GM21737 (cell line): ENCODE measurements at regions not wholly inside any gene's neighbourhood (a gene's known extent, or its start where the extent isn't known, plus 50 kb on each side); places are given as distances from the start of the nearest gene placed in this dataset.
"Not testable (repeated sequence)": the region's sequence is repeated elsewhere in the genome, so short reads cannot be mapped to it uniquely, and the experiment has no call there.

Experiments
- ATAC-seq: cut with Tn5 transposase; IDR thresholded peaks from one replicate; pipeline ENCODE4 v1.9.1; 2021; ENCODE audit warnings: mild to moderate bottlenecking, moderate library complexity; ENCODE audit not compliant: unreplicated experiment

DNA sequence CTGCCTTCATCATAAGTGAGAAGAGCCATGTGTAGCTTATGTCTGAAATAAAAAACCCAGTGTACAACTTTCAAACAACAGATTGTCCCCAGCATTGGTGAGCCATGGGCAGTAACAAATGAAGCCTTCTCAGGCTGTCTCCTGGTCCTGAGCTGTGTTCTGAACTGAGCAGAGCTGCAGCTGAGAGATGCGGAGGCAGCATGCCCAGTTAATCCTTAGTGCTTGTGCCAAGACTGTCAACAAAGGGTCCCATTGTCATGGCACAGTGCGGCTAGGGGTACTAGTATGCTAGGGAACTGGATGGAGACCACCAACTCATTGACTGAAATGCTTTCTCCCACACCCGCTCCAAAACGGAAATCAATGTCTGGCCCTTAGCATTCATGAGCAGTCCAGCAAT is 154.3 kb downstream of the RMST start:
- no peak for ATAC-seq

DNA sequence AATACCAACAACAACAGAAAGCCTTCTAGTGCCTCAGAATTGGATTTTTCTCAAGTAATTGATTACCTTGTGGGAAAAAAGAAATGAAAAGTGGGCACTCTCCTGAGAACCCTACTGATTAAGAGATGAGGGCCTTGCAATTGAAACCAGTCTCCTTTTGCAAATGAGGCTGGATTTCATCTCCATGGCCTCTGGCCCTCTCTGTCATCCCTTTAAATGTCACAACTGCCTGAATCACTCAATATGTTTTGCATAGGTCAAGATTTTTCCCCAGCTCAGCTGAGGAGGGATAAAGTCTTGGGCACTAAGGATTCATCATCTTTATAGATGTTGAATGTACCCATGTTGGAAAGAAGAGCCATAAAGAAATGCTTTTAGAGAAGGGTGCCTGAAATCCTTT is 166.4 kb downstream of the RMST start:
- no peak for ATAC-seq

DNA sequence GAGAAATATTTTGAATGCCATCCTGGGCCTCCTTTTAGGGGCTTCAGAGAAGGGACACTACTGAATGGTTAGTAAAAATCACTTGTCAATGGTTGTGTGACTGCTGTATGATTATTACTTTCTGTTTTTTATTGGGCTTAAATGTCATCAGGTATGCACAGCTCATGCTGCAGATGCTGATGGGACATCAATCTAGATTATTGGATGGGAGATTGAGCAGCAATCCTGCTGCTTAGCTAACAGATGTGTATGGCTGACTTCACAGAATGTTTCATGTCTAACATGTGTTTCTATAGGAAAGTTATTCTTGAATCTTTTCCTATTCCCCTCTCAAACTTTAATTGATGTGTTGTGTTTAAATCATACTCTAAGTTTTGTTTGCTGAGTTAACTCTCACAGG is 166.8 kb downstream of the RMST start:
- no peak for ATAC-seq

DNA sequence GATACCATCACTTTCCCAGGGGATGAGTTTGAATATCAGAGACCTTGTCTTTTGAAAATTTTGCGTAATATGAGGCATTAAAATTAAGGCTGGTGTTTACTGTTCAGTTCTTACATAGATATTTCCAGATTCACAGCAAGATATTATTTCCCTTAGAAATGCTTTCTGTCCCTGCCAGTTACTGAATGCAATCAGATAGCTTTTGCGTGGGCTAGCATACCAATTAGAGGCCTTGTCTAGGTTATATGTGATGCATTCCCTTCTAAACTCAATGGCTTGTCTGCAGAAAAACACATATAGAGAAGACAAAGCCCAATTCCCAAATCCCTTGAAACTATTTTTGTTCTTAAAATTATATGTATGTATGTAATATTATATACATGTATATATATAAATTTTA is 167.8 kb downstream of the RMST start:
- no peak for ATAC-seq

DNA sequence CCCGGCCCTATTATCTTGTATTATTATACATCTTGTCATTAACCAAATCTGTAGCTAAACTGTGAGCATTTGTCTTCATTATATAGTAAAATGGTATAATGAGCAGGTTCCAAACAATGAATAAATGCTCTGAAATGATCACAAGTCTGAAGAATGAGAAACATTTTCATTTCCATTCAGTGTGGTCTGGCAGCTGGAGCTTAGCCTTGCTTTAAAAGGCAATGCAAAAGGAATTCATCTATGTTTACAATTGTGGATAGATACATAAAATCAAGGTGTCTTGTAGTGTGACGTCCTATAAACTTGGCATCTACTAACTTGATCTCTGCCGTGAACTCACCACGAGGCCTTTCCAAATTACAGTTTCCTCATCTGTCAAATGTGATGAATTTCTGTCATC is 168.3 kb downstream of the RMST start:
- ATAC-seq = no peak

DNA sequence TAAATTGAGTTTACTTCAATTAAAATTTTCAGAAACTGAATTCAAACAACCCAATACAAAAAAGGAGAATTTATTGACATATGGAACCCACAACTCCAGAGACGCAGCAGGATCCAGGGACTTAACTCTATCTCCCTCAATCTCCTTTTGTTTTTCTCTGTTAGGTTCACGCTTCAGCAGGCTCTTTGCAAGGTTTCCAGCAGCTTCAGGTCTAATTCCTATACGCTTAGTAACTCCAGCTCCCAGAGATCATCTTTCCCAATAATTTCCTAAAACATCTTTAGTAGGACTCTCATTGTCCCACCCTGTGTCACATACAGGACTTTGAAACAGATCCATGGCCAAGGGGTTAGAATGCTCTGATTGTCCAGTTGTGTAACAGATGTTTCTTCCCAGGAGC is 175.2 kb downstream of the RMST start:
- ATAC-seq = no peak

DNA sequence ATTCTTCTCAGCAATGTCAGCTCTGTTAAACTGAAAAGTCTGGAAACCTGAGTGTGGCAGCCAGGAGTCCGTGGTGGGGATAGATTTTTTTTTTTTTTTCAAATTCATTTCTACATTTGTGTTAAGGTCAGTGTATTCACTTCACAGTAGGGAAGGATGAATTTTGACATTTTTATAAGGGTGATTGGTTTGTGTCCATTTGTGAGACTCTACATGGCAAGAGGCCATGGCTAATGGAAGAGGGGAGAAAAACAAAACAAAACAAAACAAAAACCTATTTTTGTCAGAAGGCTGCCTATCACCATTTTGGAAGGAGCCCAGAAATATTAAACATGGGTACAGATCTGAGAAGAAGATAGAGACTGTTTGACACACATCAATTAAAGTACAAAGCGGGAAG is 176.1 kb downstream of the RMST start:
- no peak for ATAC-seq

DNA sequence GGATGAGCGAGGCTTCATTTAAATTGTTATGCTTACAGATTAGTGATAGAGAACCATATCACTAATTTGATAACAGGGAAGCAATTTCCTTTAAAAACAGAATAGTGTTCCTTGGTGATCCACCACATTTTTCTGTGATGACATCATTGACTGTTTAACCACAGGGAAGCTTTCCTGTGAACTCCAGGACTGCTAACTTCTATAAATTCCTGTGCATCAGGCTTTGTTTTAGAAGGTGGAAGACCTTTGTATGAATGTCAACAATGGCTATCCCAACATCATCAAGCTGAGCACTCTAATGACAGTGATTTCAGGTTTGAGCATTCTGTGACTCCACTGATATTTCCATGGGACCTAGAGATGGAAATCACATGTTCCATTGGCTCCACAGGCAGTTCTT is 177.1 kb downstream of the RMST start:
- ATAC-seq = no peak

DNA sequence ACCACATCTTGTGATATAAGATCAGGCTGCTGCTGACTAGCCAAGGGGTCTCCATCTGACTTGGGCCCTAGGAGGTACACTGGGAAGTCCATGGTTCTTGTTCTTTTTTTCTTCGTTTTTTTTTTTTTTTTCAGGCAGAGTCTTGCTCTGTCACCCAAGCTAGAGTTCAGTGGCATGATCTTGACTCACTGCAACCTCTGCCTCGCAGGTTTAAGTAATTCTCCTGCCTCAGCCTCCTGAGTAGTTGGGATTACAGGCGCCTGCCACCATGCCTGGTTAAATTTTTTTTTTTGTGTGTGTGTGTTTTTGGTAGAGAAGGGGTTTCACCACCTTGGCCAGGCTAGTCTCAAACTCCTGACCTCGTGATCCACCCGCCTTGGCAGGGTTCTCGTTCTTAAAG is 178.2 kb downstream of the RMST start:
- no peak for ATAC-seq

DNA sequence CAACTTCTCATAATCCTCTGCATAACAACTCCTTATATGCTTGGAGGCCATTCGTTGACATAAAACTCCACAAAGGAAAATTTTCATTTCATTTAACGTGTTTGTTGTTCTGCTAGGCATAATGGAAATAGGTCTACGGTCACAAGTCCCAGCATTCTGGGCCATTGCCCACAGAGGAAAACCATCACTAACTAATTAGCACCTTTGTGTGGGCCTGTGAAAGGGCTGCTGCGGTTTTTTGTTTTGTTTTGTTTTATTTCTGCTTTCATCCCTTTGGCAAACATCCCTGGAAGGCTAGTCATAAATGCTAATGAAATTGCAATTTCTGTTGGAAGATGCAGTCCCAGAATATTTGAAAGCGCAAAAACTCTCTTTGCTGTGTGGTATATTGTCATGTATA is 180.3 kb downstream of the RMST start:
- ATAC-seq = no peak

DNA sequence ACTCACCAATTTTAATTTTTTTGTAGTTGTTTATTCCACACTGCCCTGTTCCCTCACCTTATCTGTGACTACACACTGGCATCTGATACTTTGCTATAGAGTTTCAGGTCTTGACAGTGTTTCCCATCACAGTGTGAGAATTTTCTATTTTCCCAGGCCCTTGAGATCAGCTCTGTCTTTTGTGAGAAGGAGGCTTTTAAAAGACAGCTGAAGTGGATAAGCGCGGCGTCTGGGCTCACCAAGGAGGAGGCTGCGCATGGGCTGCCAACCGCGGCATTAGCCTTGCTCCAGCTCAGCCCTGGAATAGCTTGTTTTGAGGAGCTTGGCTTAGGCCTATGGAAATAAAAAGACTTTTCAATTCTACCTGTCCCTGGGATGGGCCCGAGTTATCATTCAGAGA is 181.3 kb downstream of the RMST start:
- ATAC-seq = no peak

DNA sequence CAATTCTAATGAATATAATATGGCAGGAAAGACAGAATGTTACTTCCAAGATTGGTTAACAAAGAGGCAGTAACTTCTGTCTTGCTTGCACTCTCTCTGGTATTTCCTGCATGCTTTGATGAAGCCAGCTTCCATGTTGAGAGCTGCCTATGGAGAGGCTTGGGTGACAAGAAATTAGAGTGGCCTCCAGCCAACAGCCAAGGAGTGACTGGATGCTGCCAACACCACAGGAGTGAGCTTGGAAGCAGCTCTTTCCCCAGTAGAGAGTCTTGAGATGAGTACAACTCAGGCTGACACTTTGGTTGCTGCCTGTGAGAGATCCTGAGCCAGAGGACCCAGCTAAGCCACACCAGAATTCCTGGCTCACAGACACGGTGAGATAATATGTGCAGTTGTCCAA is 183.1 kb downstream of the RMST start:
- no peak for ATAC-seq

DNA sequence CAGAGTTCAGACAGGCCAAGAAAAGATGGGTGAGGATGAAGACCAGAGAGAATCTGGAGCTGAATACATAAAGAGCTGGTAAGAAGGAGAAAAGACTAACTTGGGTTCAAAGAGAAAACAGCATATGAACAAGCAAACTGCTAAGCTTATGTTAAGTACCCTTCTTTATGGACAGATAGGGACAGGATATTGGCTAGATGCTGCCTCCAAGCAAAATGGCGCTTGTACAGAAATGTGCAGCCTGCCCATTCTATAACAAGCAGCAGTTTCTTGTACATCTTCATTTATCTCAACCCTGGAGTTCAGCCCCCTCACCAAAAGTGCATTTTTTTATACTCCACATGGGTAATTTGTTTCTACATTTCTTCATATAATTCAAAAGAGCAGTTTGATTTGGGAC is 184.5 kb downstream of the RMST start:
- ATAC-seq = no peak

DNA sequence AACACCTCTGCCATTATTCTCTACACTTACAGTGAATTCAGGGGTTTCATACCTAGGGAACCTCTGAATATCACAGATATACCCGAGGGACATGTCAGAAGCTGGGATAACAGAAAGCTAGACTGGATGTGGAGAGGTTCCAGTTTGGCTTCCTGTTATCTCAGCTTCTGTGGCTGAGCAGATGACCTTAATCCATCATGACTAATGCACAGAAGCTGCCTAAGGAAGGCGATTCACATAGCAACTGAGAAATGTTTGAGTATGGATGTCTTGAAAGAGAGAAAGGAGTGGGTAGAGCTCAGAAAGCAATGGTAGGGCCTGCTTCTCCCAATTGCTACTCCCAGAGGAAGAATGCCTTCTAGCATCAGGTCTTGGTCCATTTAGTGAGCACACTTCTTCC is 187.6 kb downstream of the RMST start:
- ATAC-seq = no peak

DNA sequence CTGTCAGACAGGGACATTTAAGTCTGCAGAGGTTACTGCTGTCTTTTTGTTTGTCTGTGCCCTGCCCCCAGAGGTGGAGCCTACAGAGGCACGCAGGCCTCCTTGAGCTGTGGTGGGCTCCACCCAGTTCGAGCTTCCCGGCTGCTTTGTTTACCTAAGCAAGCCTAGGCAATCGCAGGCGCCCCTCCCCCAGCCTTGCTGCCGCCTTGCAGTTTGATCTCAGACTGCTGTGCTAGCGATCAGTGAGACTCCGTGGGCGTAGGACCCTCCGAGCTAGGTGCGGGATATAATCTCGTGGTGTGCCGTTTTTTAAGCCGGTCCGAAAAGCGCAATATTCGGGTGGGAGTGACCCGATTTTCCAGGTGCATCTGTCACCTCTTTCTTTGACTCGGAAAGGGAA is 193.9 kb downstream of the RMST start:
- ATAC-seq = not testable (repeated sequence)

DNA sequence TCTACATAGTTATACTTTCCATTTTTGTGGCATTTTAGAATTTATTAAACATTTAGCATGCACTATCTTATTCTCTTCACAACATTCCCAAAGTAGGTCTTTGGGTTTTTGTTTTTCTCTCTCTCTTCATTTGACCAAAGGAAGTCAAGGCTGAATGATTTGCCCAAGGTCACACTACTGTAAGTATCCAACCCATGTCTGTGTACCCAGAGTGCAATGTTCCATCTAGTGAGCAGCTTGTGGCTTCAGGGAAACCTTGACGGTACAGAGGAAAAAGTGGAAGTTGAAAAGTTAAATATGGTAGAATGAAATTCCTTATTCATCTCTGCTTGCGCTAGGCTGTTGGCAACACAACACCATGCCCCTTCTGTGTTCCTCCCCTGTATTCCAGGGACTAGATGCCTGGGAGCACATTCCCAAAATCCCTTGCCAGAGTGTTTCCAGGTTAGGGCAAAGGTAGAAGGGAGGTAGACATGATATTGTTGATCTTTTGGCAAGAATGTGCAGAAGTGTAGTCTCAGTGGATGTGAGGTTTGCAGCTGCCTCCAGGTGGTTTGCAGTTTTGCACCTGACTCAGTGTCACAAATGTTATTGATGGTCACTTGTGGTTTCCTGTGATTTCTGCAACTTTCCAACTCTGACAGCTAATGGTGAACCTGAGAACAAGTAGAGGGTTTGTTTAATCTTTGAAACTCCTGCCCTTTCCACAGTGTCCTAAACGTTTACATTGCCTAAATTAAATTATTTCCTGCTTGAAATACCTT is 196.7 kb downstream of the RMST start:
- ATAC-seq = no peak

DNA sequence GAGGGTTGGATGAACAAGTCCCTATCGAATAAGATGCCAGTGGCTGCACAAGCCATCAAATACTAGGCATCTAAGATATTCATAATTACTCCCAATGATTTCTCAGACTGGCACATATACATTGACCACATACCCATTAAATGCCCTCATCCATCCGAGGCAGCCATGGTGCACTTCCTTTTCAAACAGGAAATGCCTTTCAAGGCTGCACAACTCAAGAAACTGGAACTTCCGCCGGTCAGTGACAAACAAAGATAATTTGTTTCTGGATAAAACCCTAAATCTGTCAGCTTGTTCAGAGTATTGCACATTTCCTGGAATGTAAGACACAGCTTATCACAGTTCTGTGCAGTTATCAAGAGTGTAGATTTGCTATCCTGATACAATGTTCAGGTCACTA is 203.7 kb downstream of the RMST start:
- no peak for ATAC-seq

DNA sequence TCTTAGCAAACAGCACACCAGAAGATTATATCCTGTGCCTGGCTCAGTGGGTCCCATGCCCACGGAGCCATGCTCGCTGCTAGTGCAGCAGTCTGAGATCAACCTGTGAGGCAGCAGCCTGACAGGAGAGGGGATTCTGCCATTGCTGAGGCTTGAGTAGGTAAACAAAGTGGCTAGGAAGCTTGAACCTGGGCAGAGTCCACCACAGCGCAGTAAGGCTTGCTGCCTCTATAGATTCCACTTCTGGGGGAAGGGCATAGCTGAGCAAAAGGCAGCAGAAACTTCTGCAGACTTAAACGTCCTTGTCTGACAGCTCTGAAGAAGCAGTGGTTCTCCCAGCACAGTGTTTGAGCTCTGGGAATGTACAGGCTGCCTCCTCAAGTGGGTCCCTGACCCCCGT is 210.3 kb downstream of the RMST start:
- no peak for ATAC-seq

DNA sequence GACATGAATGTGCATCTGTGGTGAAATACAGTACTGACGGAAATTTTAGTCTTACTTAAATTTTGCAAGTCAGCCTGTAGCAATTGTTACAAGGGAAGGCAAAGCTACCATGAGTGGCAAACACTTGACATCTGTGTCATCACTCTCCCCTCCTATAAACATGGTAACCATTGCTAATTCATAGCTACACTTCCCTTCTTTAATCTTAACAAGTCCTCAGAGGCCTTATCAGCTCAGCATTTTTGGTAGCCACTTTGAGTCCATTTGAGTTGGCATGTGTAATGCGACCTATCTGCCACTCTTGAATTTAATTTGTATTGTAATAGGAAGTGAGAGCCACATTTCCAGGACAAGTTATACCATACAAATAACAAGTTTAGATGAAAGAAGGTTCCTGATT is 218.1 kb downstream of the RMST start:
- ATAC-seq = no peak

DNA sequence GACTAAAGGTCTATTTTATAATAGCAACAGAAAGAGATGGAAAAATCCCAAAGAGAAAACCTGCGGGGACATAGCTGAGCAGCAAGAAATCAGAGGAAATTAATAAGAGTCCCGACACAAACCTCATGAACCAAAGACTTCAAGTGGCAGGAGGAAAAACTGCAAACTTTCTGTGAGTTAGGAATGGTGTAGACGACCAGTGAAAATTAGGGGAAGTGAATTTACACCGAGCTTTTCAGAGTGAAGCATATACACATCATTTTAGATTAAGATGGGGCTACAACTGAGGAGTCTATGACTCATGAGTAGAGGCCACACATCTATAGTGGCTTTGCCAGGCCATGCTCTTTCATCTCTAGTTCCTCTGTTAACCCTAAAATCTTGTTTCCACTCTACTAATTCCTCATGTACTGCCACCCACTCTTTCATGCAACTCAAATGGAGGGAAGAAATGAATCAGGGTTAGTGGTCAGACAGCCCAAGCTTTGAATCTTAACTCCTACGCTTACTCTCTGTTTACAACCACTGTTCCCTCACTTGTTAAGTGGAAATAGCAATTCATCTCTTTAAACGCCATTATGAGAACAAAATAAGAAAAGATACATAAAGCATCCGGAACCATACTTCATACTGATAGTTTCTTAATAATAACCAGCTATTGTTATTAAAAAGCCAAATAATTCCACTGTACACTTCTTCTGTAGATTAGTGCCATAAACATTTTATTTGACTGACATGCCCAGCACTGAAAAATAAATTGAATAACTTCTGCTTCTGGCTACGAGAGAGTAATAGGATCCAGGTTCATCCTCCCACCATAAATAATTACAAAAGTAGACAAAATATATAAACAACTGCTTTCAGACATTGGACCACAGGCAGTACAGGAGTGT is 219.3 kb downstream of the RMST start:
- ATAC-seq = no peak

DNA sequence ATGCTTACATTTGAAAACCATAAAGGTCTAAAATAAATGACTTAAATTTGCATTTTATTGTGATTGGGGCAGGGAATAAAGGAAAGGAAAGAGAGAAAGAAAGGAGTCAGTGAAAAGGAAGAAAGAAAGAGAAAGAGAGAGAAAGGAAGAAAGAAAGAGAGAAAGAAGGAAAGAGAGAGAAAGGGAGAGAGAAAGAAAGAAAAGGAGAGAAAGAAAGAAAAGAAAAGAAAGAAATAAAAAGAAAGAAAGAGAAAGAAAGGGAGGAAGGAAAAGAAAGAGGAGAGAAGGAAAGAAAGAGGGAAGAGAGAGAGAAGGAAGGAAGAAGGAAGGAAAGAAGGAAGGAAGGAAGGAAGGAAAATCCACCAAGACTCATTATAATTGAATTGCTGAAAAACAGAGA is 222.8 kb downstream of the RMST start:
- ATAC-seq = no peak

DNA sequence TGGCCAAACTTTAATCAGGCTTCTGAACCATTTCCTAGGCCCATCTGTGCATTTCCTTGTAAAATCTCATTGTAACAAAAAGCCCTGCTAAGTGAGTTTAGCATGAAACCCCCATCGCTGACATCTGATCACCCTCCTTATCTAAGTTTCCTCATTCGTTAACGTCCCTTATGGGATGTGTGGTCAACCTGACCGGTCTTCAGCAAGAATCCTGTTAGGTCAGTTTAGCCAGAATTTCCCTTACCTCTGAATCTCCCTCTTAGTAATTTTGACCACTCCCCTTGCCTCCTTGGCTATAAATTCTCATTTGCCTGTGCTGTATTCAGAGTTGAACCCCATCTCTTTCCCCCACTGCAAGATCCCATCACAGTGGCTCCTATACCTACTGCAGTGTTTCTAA is 239.3 kb downstream of the RMST start:
- no peak for ATAC-seq
